HG02759 (cell line): ENCODE measurements at regions not wholly inside any gene's neighbourhood (a gene's known extent, or its start where the extent isn't known, plus 50 kb on each side); places are given as distances from the start of the nearest gene placed in this dataset.

Experiments
- ATAC-seq: cut with Tn5 transposase; IDR thresholded peaks from one replicate; pipeline ENCODE4 v1.9.1; 2021; ENCODE audit warnings: mild to moderate bottlenecking, moderate library complexity; ENCODE audit not compliant: unreplicated experiment

DNA sequence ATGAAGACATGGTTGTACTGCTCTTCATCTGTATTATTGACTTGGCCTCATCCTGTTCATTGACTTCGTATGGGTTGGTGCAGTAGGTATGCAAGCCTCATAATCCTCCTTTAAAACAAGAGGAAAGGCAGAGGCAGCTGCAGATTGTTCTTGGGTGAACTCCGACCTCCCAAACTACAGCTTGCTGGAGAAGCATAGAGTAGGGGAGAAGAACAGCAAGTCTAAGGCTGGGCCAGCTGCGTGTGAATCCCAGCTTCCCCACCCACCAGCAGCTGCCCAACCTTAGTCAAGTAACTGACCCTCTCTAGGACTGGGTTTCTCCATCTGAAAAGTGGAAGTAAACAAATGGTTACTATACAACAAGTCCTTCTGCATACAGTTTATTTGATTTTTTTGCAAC, 114.5 kb upstream of the WWC1 start:
- ATAC-seq = no peak

- no peak for ATAC-seq
Observed at GRCh38 chr5:168177831-168178450, 113.5 kb upstream of the WWC1 start.

GRCh38 chr5:168179192-168179593, 112.3 kb upstream of the WWC1 start:
- no peak for ATAC-seq

GRCh38 chr5:168182269-168182668, 109.2 kb upstream of the WWC1 start:
- ATAC-seq = no peak

GRCh38 chr5:168184103-168184502, 107.3 kb upstream of the WWC1 start:
- no peak for ATAC-seq

DNA sequence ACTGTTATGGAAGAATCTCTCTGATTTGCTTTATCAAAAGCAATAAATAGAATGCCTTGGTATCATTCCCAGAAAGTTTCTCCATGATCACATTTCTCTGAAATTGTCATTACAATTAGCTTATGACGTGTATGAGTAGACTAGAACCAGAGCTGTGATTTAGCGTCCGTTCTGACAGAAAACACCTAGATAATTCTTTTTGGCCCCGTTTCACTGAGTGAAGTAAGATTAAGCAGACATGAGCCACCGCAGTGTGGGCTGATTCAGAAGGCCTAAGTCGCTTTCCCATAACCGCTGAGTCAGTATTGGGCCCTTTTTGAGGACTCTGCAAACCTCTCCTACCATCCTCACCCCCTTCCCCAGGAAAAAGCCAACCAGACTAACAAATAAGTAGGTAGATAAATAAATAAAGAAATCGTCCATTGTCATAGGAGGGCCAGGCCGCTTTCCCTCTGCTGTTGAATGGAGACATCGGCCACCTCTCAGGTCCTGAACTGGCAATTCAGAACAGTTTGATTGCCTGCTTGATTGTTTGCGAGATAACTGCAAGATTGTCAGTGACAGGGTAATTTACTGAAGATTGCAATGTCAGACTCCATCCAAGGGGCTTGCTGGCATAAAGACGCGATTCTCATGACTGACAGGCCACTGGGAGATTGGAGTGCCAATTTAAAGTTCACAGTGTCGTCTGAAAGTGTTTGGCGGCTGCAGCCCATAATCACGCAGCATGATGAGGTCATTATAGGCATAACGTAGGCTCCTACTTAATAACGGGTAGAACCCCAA, 105.0 kb upstream of the WWC1 start:
- ATAC-seq = no peak

DNA sequence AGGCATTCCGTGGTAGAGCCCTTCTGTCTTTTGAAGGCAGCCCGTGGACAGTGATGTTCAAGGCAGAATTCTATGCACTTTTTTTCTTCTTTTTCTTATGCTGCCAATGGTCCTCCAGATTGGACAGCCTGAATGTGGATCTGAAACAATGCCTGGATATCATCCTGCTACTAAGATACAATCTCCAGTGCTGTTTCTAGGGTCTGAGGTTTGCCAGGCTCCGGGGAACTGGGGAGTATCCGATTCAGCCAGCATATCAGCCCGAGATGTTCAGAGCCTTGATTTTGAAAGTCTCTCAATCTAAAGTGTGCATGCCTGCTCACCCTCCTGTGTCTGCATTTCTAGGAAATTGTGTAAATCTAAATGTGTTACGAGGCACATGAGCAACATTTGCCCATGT, 103.8 kb upstream of the WWC1 start:
- ATAC-seq = no peak

DNA sequence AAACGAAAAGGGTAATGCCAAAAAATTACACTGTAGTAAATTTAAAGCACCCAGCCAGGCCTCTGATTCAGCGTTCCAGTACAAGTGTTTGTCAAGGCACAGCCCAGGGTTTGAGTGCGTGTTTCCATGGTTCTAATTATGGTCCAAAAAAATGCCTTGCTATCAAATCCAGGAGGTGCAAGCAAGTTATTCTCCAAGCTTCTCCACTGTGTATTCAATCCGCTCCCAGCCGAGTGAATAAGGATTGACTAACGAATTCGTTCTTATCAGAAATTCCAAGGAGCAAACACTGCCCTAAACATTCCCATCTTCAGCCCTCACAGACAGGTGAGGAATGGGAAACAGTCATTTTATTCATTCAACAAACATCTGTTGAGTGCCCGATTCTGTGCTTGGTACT, 103.3 kb upstream of the WWC1 start:
- ATAC-seq = no peak

GRCh38 chr5:168192120-168192519, 99.3 kb upstream of the WWC1 start:
- no peak for ATAC-seq

DNA sequence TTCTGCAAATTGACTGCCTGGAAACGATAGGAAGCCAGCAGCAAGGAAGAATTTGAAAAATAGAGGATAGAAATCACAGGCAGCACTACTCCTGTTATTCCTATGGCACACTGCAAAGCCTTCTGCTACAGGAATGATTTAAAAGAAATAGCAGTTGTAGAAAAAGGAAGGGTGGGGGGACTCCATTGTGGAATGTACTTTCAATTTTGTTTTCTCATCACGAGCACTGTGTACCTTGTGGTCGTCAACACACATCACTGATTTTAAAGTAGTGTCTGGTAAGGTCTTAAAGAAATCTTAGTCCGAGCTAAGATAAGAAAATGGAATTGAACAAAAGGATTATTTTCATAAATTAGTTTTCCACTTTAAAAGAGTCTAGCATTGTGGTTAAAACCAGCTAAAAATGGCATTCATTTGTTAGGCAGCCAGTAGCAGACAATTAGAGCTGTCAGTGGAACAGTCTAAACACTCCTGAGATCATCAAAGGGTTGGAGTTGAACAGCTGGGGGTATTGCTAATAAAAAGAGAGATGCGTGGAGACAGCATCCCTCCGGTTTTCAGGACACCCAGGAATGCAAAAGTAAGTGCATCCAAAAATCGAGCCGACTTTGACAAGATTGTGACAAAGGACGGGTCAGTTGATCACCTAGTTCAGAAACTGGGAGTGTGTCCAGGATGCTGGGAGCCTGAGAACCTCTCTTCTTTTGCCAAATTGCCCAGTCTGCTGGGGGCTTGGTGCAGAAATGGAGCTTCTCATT, 97.8 kb upstream of the WWC1 start:
- ATAC-seq = no peak

DNA sequence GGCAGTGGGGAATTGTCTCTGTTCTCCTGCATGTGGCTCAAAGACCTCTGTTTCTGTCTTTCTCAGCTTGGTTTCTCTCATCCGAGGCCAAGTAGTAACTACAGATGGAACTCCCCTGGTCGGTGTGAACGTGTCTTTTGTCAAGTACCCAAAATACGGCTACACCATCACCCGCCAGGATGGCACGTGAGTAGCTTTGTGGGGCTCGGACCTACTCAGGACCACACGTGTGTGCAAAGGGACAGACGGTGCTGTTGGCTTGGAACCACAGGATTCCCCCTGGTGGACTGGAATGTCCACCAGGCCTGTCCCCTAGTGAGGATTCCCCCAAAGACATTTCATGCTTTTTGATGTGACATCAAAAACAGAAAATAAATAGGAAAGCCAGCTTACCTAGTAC, 96.3 kb upstream of the WWC1 start:
- no peak for ATAC-seq

GRCh38 chr5:168198359-168198758, 93.1 kb upstream of the WWC1 start:
- ATAC-seq = no peak

GRCh38 chr5:168202996-168203395, 88.4 kb upstream of the WWC1 start:
- no peak for ATAC-seq

DNA sequence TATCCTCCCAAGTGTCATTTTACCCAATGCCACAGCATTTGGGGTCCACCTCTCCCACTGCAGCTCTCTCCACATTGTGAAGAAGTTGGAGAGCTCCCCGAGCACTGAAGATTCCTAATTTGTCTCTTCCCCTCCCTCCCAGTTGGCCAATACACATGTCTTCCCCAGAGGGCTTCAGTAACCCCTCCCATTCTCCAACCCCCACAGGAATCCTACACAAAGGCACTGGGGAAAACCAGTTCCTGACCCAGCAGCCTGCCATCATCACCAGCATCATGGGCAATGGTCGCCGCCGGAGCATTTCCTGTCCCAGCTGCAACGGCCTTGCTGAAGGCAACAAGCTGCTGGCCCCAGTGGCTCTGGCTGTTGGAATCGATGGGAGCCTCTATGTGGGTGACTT, 87.3 kb upstream of the WWC1 start:
- no peak for ATAC-seq

DNA sequence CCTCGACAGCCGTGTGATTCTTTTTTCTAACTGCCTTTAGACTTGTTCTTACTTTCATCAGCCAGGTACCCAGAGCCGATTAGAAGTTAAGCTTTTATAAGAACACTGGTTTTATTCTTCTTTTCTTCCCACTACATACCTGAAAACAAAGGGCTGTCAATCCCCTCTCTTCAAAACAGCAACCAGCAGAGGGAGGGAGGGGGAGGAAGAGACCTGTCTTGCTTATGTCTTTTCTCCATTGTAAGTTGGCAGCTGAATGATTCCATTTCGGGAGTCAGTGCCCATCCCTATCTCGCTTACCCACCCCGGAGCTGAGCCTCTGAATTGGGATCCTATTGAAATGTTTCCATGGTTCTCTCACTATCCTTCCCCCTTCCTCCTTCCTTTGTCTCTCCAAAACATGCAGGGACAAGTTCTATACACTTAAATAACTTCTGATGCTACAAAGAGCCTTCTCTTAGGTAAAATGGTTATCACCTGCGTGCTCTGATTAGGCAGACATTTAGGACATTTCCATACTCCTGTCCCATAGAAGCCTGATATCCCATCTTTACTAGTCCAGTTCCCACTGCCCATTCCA, 83.9 kb upstream of the WWC1 start:
- ATAC-seq = no peak

DNA sequence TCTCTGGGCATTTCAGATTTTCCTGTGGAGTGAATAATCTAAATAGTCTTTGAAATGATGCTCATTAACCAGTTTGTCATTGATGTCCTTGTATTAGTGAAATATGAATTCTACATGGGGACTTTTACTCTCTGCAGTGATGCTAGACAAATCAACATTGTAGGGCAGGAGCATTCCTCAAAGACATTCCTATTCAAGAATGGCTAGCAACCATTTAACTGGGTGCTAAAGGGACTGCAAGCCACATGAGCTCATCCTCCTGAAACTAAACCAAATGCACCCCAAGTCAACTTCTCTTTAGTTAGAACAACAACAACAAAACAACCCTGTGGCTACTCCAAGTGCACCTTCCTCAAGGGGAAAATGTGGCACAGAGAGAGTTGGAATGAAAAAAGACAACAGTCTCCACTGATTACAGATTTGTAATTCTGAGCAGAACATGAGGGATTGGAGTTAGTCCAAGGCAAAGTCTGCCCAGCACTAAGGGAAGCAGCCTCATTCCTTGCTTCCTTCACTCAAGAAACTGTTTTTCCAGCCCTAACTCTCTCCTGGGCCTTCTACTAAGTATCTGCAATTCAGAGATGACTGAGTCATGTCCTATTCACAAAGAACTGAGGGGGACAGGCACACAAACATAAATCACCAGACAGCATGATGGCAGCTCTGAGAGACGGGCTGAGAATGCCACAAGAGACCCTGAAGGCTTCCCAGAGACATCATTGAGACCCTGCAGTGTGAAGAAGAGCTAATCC, 82.0 kb upstream of the WWC1 start:
- no peak for ATAC-seq

- ATAC-seq = no peak
Observed at GRCh38 chr5:168209997-168210396, 81.4 kb upstream of the WWC1 start.

DNA sequence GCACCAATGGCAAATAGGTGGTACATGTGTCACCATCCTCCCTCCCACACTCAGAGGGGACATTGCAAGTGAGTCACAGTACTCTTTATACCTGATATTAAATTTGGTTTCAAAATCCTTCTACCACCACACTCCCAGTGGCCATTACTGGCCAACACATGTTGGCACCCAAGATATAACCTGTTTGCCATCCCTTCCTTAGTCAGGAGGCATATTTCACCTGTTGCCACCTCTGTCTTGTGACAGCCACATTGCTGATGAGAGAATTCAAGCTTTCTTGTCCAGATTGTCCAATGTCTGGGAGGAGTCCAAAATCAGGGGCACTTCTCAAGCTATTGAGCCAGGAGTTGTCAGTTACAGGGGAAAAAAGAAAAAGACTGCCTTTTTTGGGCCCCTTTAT, 80.2 kb upstream of the WWC1 start:
- ATAC-seq = no peak

GRCh38 chr5:168211936-168212335, 79.5 kb upstream of the WWC1 start:
- no peak for ATAC-seq

GRCh38 chr5:168214071-168214470, 77.4 kb upstream of the WWC1 start:
- no peak for ATAC-seq

DNA sequence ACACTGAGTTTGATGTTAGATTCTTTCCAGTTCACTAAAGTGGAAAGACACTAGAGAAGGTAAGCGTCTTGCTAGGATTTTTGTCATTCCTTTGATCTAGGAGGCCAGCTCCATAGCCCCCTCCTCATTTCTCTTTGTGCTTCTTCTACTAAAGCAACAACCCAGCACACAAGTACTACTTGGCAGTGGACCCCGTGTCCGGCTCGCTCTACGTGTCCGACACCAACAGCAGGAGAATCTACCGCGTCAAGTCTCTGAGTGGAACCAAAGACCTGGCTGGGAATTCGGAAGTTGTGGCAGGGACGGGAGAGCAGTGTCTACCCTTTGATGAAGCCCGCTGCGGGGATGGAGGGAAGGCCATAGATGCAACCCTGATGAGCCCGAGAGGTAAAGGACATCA, 76.6 kb upstream of the WWC1 start:
- no peak for ATAC-seq
